ENCODE measurements at regions not wholly inside any gene's neighbourhood (a gene's known extent, or its start where the extent isn't known, plus 50 kb on each side); places are given as distances from the start of the nearest gene placed in this dataset.

GRCh38 chr1:38454236-38454635 lies 405.3 kb downstream of the RRAGC start:
- DNase-seq: no peak

- DNase-seq: peak; percentile 24
These were observed 405.7 kb upstream of the POU3F1 start for GRCh38 chr1:38452246-38452645.

GRCh38 chr1:38451541-38451993 lies 405.0 kb upstream of the POU3F1 start:
- peak; percentile 81 for DNase-seq

GRCh38 chr1:38448893-38449292 lies 402.3 kb upstream of the POU3F1 start:
- DNase-seq: no peak

GRCh38 chr1:38446936-38447335 lies 400.3 kb upstream of the POU3F1 start:
- DNase-seq: no peak

GRCh38 chr1:38444770-38445442 lies 398.3 kb upstream of the POU3F1 start:
- peak; percentile 11 for DNase-seq

- peak; percentile 97 for DNase-seq
These were observed 397.7 kb upstream of the POU3F1 start for GRCh38 chr1:38444311-38444710.

GRCh38 chr1:38440402-38440801 lies 393.8 kb upstream of the POU3F1 start:
- no peak for DNase-seq

- no peak for DNase-seq
These were observed 390.2 kb upstream of the POU3F1 start for GRCh38 chr1:38436749-38437148.

- no peak for DNase-seq
These were observed 389.4 kb upstream of the POU3F1 start for GRCh38 chr1:38436006-38436405.

- DNase-seq: no peak
These were observed 386.6 kb upstream of the POU3F1 start for GRCh38 chr1:38433084-38433722.

- no peak for DNase-seq
These were observed 385.2 kb upstream of the POU3F1 start for GRCh38 chr1:38431535-38432376.

GRCh38 chr1:38430949-38431348 lies 384.4 kb upstream of the POU3F1 start:
- DNase-seq: no peak

GRCh38 chr1:38424677-38425076 lies 378.1 kb upstream of the POU3F1 start:
- no peak for DNase-seq

GRCh38 chr1:38420666-38421065 lies 374.1 kb upstream of the POU3F1 start:
- DNase-seq: no peak

- no peak for DNase-seq
These were observed 371.8 kb upstream of the POU3F1 start for GRCh38 chr1:38418195-38419030.

- no peak for DNase-seq
These were observed 357.1 kb upstream of the POU3F1 start for GRCh38 chr1:38403667-38404066.

- DNase-seq: no peak
These were observed 355.7 kb upstream of the POU3F1 start for GRCh38 chr1:38402230-38402815.

- no peak for DNase-seq
These were observed 350.0 kb upstream of the POU3F1 start for GRCh38 chr1:38396606-38397005.

- DNase-seq: no peak
These were observed 347.7 kb upstream of the POU3F1 start for GRCh38 chr1:38394303-38394702.

GRCh38 chr1:38392861-38393260 lies 346.3 kb upstream of the POU3F1 start:
- DNase-seq: no peak

GRCh38 chr1:38381256-38381655 lies 334.7 kb upstream of the POU3F1 start:
- DNase-seq: no peak
